ENCODE measurements at regions not wholly inside any gene's neighbourhood (a gene's known extent, or its start where the extent isn't known, plus 50 kb on each side); places are given as distances from the start of the nearest gene placed in this dataset.

DNA sequence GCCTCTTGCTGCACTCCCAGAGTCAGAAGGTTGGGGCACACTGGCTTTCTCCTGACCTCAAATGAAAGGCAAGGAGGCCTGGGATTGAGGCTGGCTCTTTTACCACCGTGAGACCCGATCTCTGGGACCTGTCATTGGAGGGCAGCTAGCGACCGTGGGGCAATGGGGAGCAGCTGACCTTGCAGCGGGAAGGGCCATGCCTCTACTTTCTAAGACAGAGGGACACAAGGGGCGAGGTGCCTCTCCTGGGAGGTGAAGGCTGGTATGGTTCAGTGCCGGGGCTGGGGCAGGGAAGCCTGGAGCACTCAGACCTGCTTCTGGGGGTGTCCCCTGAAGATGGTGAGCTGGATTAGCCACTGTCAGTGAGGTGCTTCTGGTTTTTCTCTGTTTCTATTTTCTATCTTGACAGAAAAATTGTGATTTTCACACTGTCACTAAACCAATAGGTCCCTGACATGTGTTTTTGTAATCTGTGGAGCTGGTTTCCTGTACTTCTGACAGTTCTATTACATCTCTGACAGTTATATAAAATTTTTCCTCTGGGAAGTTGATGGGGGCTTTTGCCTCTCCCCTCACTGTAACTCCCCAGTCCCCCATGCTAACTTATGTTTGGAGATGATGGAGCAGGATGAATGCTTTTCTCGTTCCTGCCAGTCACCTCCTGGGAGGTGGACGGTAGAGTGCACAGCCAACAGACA is 340.8 kb downstream of the RPS24 start:
- no peak for DNase-seq

GRCh38 chr10:78375854-78376785 is 342.5 kb downstream of the RPS24 start:
- DNase-seq = no peak

- no peak for DNase-seq
Measured at GRCh38 chr10:78377356-78377755, 343.7 kb downstream of the RPS24 start.

DNA sequence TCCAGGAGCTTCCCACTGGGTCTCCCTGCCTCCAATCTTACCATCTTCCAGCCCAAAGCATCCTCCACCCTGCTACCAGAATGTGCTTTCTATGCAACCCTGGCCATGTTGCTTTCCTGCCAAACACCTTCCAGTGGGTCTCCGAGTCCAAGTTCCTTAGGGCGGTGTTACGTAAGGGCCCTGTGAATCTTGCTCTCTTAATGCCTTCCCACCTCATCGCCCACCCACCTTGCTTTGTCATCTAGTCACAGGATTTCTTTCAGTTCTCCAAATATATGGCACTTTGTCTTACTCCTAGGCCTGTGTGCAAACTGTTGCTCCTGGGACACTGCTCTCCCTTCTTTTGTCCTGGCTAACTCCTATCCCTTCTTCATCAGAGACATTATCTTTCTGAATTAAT is 344.5 kb downstream of the RPS24 start:
- no peak for DNase-seq

DNA sequence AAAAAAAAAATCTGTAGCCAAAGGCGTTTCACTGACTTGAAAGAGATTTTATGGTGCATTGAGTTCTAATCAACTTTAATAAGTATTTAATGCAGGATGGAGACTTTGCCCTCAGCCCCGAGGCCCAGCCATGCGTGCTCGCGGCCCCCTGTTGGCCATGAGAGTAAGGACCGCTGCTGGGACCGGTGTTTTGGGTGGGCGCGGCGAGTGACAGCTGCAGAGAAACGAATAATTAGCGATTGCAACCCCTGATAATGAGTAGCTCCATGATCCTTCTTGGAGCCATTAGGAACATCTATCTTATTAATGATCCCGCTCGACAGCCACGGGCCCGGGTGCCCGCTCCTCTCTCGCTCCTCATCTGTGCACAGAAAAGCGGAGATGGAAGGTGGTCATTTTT is 347.4 kb downstream of the RPS24 start:
- DNase-seq = no peak

DNA sequence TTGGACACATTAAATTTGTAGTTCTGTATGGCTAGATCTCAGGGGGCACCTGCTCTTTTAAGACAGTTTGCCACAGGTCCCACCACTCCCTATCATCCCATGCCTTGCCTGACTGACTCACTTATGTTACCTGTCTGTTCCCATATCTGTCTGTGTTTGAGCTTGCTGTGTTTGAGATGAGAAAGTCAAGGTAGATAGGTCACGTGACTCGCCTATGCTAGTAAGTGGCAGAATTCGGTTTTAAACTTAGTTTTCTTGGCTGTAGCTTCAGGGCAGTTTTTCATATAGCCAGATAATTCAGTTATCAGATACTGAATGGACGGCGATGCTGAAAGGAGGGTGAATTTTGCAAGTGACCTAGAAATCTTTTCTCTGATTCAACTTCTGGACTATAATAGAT is 348.4 kb downstream of the RPS24 start:
- DNase-seq = no peak

DNA sequence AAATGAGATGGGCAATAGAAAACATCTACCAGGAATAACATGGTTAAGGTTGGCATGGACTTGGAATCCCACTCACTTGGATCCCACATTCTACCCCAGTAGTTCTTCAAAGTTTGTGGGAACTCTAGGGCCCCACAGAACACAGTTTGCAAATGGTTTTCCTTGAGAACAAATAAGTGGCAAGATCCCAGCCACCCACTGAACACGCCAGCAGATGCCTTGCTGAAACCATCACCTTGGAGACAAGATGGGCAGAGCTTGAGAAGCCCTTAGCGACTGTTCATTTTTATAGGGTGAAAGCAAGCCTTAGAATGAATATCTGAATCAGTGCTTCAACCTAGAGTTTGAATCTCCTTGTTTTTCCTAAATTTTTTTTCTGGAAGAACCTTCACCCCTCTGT is 349.1 kb downstream of the RPS24 start:
- no peak for DNase-seq

GRCh38 chr10:78383378-78384048 is 349.9 kb downstream of the RPS24 start:
- no peak for DNase-seq

GRCh38 chr10:78384049-78384431 is 350.4 kb downstream of the RPS24 start:
- DNase-seq = no peak

GRCh38 chr10:78385599-78385998 is 351.9 kb downstream of the RPS24 start:
- DNase-seq = no peak

- DNase-seq = no peak
Measured at GRCh38 chr10:78386509-78386908, 352.8 kb downstream of the RPS24 start.

GRCh38 chr10:78388331-78389050 is 354.8 kb downstream of the RPS24 start:
- DNase-seq = no peak

- DNase-seq = no peak
Measured at GRCh38 chr10:78389419-78389818, 355.8 kb downstream of the RPS24 start.

- no peak for DNase-seq
Measured at GRCh38 chr10:78390051-78390450, 356.4 kb downstream of the RPS24 start.

DNA sequence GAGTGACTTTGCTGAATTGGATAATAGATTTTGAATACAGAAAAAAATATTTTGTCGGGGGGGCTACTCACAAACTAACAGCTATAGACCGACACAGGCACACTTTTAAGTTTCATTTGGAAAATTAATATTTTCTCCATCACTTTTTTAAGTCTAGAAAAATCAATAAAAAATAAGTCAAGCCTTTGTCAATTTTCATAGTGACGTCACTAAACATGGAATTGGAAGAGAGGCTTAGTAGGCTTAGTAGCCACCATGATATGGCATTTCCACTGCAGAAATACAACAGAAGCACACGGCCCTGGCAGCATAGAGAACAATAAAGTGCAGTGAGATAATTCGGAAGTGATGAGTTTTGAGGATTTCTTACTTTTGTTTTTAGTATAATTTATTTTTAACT is 357.2 kb downstream of the RPS24 start:
- no peak for DNase-seq

GRCh38 chr10:78391585-78391984 is 357.9 kb downstream of the RPS24 start:
- no peak for DNase-seq

GRCh38 chr10:78392197-78392596 is 358.5 kb downstream of the RPS24 start:
- no peak for DNase-seq

- DNase-seq = no peak
Measured at GRCh38 chr10:78393094-78393493, 359.4 kb downstream of the RPS24 start.

- no peak for DNase-seq
Measured at GRCh38 chr10:78394047-78394446, 360.4 kb downstream of the RPS24 start.

- no peak for DNase-seq
Measured at GRCh38 chr10:78395162-78395561, 361.5 kb downstream of the RPS24 start.

- DNase-seq = no peak
Measured at GRCh38 chr10:78396754-78397153, 363.1 kb downstream of the RPS24 start.

DNA sequence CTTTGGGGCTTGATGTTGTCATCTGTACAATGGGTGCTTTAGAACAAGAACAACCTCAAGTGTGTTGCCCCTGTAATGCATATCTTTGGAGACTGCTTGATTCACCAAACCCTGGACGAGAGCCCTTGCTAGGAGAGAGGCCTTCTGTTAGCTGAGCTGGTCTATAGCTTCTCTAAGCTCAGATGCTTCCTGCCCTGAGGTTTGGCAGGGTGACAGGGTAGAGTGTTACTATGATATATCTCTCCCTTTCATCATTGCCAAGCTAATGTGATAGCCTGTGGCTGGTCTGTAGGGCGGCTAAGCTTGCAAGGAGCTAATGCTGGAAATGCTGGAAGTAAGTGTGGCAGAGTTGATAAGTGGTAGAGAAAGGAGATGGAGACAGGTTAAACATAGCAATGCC is 364.1 kb downstream of the RPS24 start:
- no peak for DNase-seq

- DNase-seq = no peak
Measured at GRCh38 chr10:78398382-78398781, 364.7 kb downstream of the RPS24 start.

Measured in effector CD4-positive, alpha-beta T cell (primary cell).